Hepatocyte (in vitro differentiated cells): ENCODE measurements at regions not wholly inside any gene's neighbourhood (a gene's known extent, or its start where the extent isn't known, plus 50 kb on each side); places are given as distances from the start of the nearest gene placed in this dataset.

Experiments used
- CTCF ChIP-seq: fragments of 200-600 bp; sonication (generic); IDR thresholded peaks from 2 replicates; pipeline ENCODE4 v1.5.1; 2016; ENCODE audit warnings: antibody characterized with exemption, mild to moderate bottlenecking; ENCODE audit not compliant: poor library complexity
- EZH2 ChIP-seq: fragments of 200-600 bp; sonication (generic); IDR thresholded peaks from 2 replicates; pipeline ENCODE4 v1.6.1; 2016; ENCODE audit warnings: antibody characterized with exemption, mild to moderate bottlenecking, borderline replicate concordance

- TF ChIP-seq CTCF (no peak), EZH2 (no peak)
These were observed 153.1 kb upstream of the AGA start for GRCh38 chr4:177595386-177595785.
